ENCODE measurements at regions not wholly inside any gene's neighbourhood (a gene's known extent, or its start where the extent isn't known, plus 50 kb on each side); places are given as distances from the start of the nearest gene placed in this dataset.
"Not testable (repeated sequence)": the region's sequence is repeated elsewhere in the genome, so short reads cannot be mapped to it uniquely, and the experiment has no call there.

GRCh38 chr3:3356846-3357245, 177.4 kb upstream of the CRBN start:
- Histone ChIP-seq H3K27ac (no peak overlapping the region), H3K4me3 (no peak overlapping the region)

GRCh38 chr3:3355442-3355841, 176.0 kb upstream of the CRBN start:
- H3K27ac ChIP-seq, result no peak overlapping the region
- no peak overlapping the region for H3K4me3 ChIP-seq

GRCh38 chr3:3353153-3353552, 173.7 kb upstream of the CRBN start:
- no peak overlapping the region for H3K27ac ChIP-seq
- no peak overlapping the region for H3K4me3 ChIP-seq

GRCh38 chr3:3351226-3351625, 171.7 kb upstream of the CRBN start:
- H3K4me3 ChIP-seq, result no peak overlapping the region
- H3K27ac ChIP-seq, result no peak overlapping the region

- not testable (repeated sequence) for H3K27ac ChIP-seq, H3K4me3 ChIP-seq
Measured at GRCh38 chr3:3347056-3347455, 167.6 kb upstream of the CRBN start.

- no peak overlapping the region for H3K4me3 ChIP-seq
- H3K27ac ChIP-seq, result no peak overlapping the region
Measured at GRCh38 chr3:3346556-3346955, 167.1 kb upstream of the CRBN start.

GRCh38 chr3:3342141-3342540, 162.7 kb upstream of the CRBN start:
- Histone ChIP-seq H3K4me3 (no peak overlapping the region), H3K27ac (no peak overlapping the region)

GRCh38 chr3:3340965-3341895, 161.7 kb upstream of the CRBN start:
- Histone ChIP-seq H3K27ac (no peak overlapping the region), H3K4me3 (no peak overlapping the region)

- Histone ChIP-seq H3K4me3 (no peak overlapping the region), H3K27ac (no peak overlapping the region)
Measured at GRCh38 chr3:3340526-3340925, 161.0 kb upstream of the CRBN start.

- Histone ChIP-seq H3K27ac (no peak overlapping the region), H3K4me3 (no peak overlapping the region)
Measured at GRCh38 chr3:3335903-3336302, 156.4 kb upstream of the CRBN start.

GRCh38 chr3:3334491-3334890, 155.0 kb upstream of the CRBN start:
- Histone ChIP-seq H3K4me3 (no peak overlapping the region), H3K27ac (no peak overlapping the region)

GRCh38 chr3:3333571-3333970, 154.1 kb upstream of the CRBN start:
- Histone ChIP-seq H3K4me3 (no peak overlapping the region), H3K27ac (no peak overlapping the region)

GRCh38 chr3:3316521-3316920, 137.0 kb upstream of the CRBN start:
- H3K27ac ChIP-seq, result no peak overlapping the region

GRCh38 chr3:3315846-3316245, 136.4 kb upstream of the CRBN start:
- Histone ChIP-seq H3K4me3 (no peak overlapping the region), H3K27ac (no peak overlapping the region)

More at GRCh38 chr3:3316521-3316920, 137.0 kb upstream of the CRBN start:
- H3K4me3 ChIP-seq, result no peak overlapping the region

- Histone ChIP-seq H3K4me3 (no peak overlapping the region), H3K27ac (no peak overlapping the region)
Measured at GRCh38 chr3:3309887-3310286, 130.4 kb upstream of the CRBN start.

GRCh38 chr3:3308809-3309208, 129.3 kb upstream of the CRBN start:
- no peak overlapping the region for H3K27ac ChIP-seq

GRCh38 chr3:3307491-3307890, 128.0 kb upstream of the CRBN start:
- H3K27ac ChIP-seq, result no peak overlapping the region
- H3K4me3 ChIP-seq, result no peak overlapping the region

More at GRCh38 chr3:3308809-3309208, 129.3 kb upstream of the CRBN start:
- no peak overlapping the region for H3K4me3 ChIP-seq

- Histone ChIP-seq H3K27ac (no peak overlapping the region), H3K4me3 (no peak overlapping the region)
Measured at GRCh38 chr3:3305841-3306240, 126.3 kb upstream of the CRBN start.

GRCh38 chr3:3305084-3305483, 125.6 kb upstream of the CRBN start:
- no peak overlapping the region for H3K4me3 ChIP-seq
- no peak overlapping the region for H3K27ac ChIP-seq

GRCh38 chr3:3303636-3304035, 124.1 kb upstream of the CRBN start:
- Histone ChIP-seq H3K27ac (no peak overlapping the region), H3K4me3 (no peak overlapping the region)

GRCh38 chr3:3302964-3303363, 123.5 kb upstream of the CRBN start:
- H3K27ac ChIP-seq, result no peak overlapping the region
- H3K4me3 ChIP-seq, result no peak overlapping the region

- Histone ChIP-seq H3K27ac (no peak overlapping the region), H3K4me3 (no peak overlapping the region)
Measured at GRCh38 chr3:3301476-3301875, 122.0 kb upstream of the CRBN start.

Measured in skin epidermis (tissue), 12 donors.